Nephron progenitor cell (in vitro differentiated cells): ENCODE measurements at regions not wholly inside any gene's neighbourhood (a gene's known extent, or its start where the extent isn't known, plus 50 kb on each side); places are given as distances from the start of the nearest gene placed in this dataset.
A peak's percentile ranks its signal among the peaks of the same experiment; 100 is the strongest.

Experiments used
- DNase-seq: peaks from one replicate; pipeline ENCODE4 v3.0.0; 2021
- H3K27ac Mint-ChIP-seq: 2 replicates; pipeline ENCODE4 v1.8.0; 2021; ENCODE audit warnings: mild to moderate bottlenecking, moderate library complexity, mixed read lengths
- H3K27me3 Mint-ChIP-seq: 2 replicates; pipeline ENCODE4 v1.8.0; 2021; ENCODE audit warnings: mild to moderate bottlenecking, low read depth, mixed read lengths; ENCODE audit not compliant: poor library complexity
- H3K36me3 Mint-ChIP-seq: 2 replicates; pipeline ENCODE4 v1.8.0; 2021; ENCODE audit warnings: low read depth, mixed read lengths
- H3K4me1 Mint-ChIP-seq: 2 replicates; pipeline ENCODE4 v1.8.0; 2021; ENCODE audit warnings: mixed read lengths
- H3K4me3 Mint-ChIP-seq: 2 replicates; pipeline ENCODE4 v1.8.0; 2021; ENCODE audit warnings: mild to moderate bottlenecking, moderate library complexity, mixed read lengths
- H3K9me3 Mint-ChIP-seq: 2 replicates; pipeline ENCODE4 v1.8.0; 2021; ENCODE audit warnings: mild to moderate bottlenecking, moderate library complexity, mixed read lengths
- TF ChIP-seq, protein P1 (sequence below): fragments of 200-600 bp; sonication (generic); IDR thresholded peaks from 2 replicates; pipeline ENCODE4 v1.5.0; 2021; ENCODE audit warnings: antibody characterized with exemption

DNA sequence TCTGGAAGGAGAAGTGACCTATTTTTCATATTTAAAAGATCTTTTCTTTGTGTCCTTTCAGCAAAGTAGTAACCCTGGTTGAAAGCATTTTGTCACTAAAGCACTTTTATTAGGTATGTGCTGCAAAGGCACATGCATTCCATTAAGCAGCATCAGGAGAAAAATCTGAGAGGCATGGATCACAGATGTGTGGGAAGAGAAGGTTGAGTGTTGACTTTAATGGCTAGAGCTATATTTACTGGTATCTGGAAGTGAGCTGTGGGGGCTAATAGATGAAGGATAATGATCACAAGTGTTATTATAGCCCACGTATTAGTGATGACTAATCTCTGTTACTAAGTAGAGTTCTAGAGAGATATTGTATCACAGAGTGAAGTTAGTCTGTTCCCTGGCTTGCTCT lies 1520.7 kb downstream of the ARAP2 start:
- H3K36me3 Mint-ChIP-seq, result no peaks in the 10 kb centered on the region
- H3K9me3 Mint-ChIP-seq, result no peaks in the 10 kb centered on the region
- no peak overlapping the region for H3K4me3 Mint-ChIP-seq
- no peak for DNase-seq
- TF ChIP-seq, protein P1, sequence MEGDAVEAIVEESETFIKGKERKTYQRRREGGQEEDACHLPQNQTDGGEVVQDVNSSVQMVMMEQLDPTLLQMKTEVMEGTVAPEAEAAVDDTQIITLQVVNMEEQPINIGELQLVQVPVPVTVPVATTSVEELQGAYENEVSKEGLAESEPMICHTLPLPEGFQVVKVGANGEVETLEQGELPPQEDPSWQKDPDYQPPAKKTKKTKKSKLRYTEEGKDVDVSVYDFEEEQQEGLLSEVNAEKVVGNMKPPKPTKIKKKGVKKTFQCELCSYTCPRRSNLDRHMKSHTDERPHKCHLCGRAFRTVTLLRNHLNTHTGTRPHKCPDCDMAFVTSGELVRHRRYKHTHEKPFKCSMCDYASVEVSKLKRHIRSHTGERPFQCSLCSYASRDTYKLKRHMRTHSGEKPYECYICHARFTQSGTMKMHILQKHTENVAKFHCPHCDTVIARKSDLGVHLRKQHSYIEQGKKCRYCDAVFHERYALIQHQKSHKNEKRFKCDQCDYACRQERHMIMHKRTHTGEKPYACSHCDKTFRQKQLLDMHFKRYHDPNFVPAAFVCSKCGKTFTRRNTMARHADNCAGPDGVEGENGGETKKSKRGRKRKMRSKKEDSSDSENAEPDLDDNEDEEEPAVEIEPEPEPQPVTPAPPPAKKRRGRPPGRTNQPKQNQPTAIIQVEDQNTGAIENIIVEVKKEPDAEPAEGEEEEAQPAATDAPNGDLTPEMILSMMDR, result no peak
- no peaks in the 10 kb centered on the region for H3K27me3 Mint-ChIP-seq
- H3K4me1 Mint-ChIP-seq, result no peaks in the 10 kb centered on the region
- H3K27ac Mint-ChIP-seq, result no peak overlapping the region

DNA sequence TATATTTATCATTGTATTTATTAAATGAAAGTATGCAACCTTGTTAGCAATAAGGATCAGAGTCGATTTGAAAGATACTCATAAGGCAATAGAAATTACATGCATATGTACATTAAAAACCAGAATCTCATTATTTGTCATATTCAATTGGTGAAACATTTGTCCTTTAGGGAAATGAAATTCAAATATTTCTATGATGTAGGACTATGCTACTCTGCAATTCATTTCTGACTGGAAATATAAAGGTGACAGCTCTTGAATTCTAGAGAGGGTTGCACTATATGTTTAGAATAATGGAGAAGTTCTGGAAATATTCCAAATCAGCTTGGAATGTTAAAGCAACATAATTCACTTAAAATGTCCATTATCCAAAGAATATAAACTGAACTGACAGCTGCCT lies 1519.8 kb downstream of the ARAP2 start:
- H3K36me3 Mint-ChIP-seq, result no peaks in the 10 kb centered on the region
- no peaks in the 10 kb centered on the region for H3K27me3 Mint-ChIP-seq
- H3K9me3 Mint-ChIP-seq, result no peaks in the 10 kb centered on the region
- TF ChIP-seq, protein P1, result no peak
- DNase-seq, result no peak
- H3K4me3 Mint-ChIP-seq, result no peak overlapping the region
- H3K4me1 Mint-ChIP-seq, result no peaks in the 10 kb centered on the region
- H3K27ac Mint-ChIP-seq, result no peak overlapping the region

DNA sequence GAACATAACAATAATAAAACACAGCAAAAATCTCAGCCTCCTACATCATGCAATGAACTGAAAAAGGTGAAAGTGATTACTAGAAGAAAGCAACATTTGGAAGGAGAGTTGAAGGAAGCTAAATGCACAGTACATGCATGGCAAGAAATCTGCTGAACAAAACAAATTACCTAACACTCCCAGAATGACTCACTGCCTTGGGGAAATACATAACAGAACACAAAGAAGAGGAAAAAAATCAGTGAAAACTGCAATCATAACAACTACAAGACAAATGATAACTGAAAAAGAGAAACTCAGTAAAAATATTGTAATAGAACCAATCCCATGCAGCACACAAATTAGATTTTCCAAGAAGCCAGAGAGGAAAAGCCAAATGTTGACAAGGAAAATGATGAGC lies 1513.2 kb downstream of the ARAP2 start:
- H3K4me1 Mint-ChIP-seq, result no peaks in the 10 kb centered on the region
- TF ChIP-seq, protein P1, result no peak
- H3K36me3 Mint-ChIP-seq, result no peaks in the 10 kb centered on the region
- H3K9me3 Mint-ChIP-seq, result no peaks in the 10 kb centered on the region
- H3K27ac Mint-ChIP-seq, result no peak overlapping the region
- DNase-seq, result no peak
- peaks cover 3% of the 10 kb centered on the region for H3K27me3 Mint-ChIP-seq
- H3K4me3 Mint-ChIP-seq, result no peak overlapping the region

DNA sequence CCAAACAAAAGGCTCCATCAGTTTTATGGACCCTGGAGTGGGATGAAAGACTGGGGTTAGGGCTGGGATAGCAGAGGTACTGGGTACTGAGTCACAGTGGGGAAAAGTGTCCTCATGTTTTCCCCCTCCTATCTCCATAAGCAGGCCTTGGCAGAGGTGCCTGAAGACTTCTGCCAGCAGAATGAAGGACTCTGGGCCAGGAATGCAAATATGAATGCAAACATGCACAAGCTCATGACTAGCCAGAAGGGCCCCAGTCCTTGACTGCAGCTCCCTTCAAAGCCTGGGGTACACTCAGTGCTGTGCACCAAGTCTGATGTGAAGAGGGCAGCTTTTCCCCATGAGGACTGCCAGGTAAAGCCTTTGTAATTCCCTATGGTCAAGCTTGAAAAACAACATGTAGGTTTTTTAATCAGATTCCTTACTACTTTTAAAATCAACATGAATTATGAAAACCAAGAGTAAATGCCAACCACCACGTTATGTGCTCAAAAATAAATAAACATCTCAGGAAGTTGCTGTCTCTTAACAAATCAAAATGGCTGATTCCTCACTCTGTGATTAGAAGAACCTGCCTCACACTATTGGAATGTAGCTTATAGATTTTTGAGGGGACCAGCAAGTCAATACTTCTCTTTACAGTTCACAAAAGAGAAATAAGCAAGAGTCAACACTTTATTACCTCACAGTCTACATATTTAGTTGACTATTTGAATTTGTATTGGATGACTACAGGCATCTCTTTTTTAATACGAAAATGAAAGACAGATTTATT lies 1512.0 kb downstream of the ARAP2 start:
- H3K4me1 Mint-ChIP-seq, result no peaks in the 10 kb centered on the region
- no peaks in the 10 kb centered on the region for H3K36me3 Mint-ChIP-seq
- H3K27me3 Mint-ChIP-seq, result peaks cover 3% of the 10 kb centered on the region
- DNase-seq, result no peak
- no peak overlapping the region for H3K27ac Mint-ChIP-seq
- no peaks in the 10 kb centered on the region for H3K9me3 Mint-ChIP-seq
- TF ChIP-seq, protein P1, result no peak
- H3K4me3 Mint-ChIP-seq, result no peak overlapping the region

- H3K36me3 Mint-ChIP-seq, result no peaks in the 10 kb centered on the region
Measured at GRCh38 chr4:34733185-34733941, 1511.0 kb downstream of the ARAP2 start.

More at GRCh38 chr4:34733185-34733941, 1511.0 kb downstream of the ARAP2 start:
- Mint-ChIP-seq H3K9me3 (no peaks in the 10 kb centered on the region), H3K4me1 (no peaks in the 10 kb centered on the region), H3K27ac (peak overlapping the region; percentile 9), H3K4me3 (no peak overlapping the region), H3K27me3 (peaks cover 3% of the 10 kb centered on the region)
- TF ChIP-seq, protein P1, result no peak
- DNase-seq, result no peak
